Thyroid gland (tissue), 4 donors: ENCODE measurements at regions not wholly inside any gene's neighbourhood (a gene's known extent, or its start where the extent isn't known, plus 50 kb on each side); places are given as distances from the start of the nearest gene placed in this dataset.

Experiments
- DNase-seq, 2 donors: peaks; one replicate each; pipeline ENCODE4 v3.0.0-alpha.2; 2019
- H3K27ac ChIP-seq, 3 donors: fragments of 200-600 bp; sonication (generic); 1 replicate in 2 of 3; 2 replicates in 1 of 3; pipeline ENCODE4 v1.5.1; 2016 to 2019; ENCODE audit warnings: mild to moderate bottlenecking in 1 of 3, moderate library complexity in 1 of 3
- H3K27me3 ChIP-seq: fragments of 200-600 bp; sonication (generic); one replicate; pipeline ENCODE4 v1.5.1; 2019
- H3K36me3 ChIP-seq, 2 donors: fragments of 200-600 bp; sonication (generic); one replicate each; pipeline ENCODE4 v1.5.1; 2016 to 2019
- H3K4me1 ChIP-seq, 2 donors: fragments of 200-600 bp; sonication (generic); one replicate each; pipeline ENCODE4 v1.5.1; 2017 to 2019
- H3K4me3 ChIP-seq, 3 donors: fragments of 200-600 bp; sonication (generic); replicated peaks in 1 of 3; 1 replicate in 2 of 3; 2 replicates in 1 of 3; pipeline ENCODE4 v1.5.1; 2016; ENCODE audit warnings: mild to moderate bottlenecking in 1 of 3
- H3K9me3 ChIP-seq: fragments of 200-600 bp; sonication (generic); one replicate; pipeline ENCODE4 v1.5.1; 2017
- POLR2A ChIP-seq, 2 donors: fragments of 450-650 bp; IDR thresholded peaks; one replicate each; pipeline ENCODE4 v1.6.1; 2017; ENCODE audit warnings: antibody characterized with exemption in 2 of 2, mild to moderate bottlenecking in 2 of 2, moderate library complexity in 1 of 2
- WGBS, 2 donors: methylation state at CpG; one replicate each; pipeline ENCODE4 v1.1.5; 2017; 5-methylcytosine and 5-hydroxymethylcytosine counted together
- intact Hi-C: fragments of 100-400 bp; cut with DNase I; formaldehyde crosslinking; loops from one replicate; pipeline ENCODE4 v1.15.1; 2023
- TF ChIP-seq, protein P1 (sequence below), 6 experiments: fragments of 200-600 bp in 3 of 6; fragments of 450-650 bp in 3 of 6; sonication (generic) in 3 of 6; IDR thresholded peaks; one replicate each; pipeline ENCODE4 v1.5.1; 2016 to 2019; ENCODE audit warnings: antibody characterized with exemption in 6 of 6, mild to moderate bottlenecking in 2 of 6, inconsistent platforms in 1 of 6, moderate library complexity in 1 of 6

- H3K4me3 ChIP-seq = no peak overlapping the region
- DNase-seq = no peak
- intact Hi-C loops = no loop called here
- H3K27me3 ChIP-seq = no peaks in the 10 kb centered on the region
- no peak overlapping the region for H3K27ac ChIP-seq
- no peaks in the 10 kb centered on the region for H3K9me3 ChIP-seq
- 60 to 71% methylated on average over 3 of the region's 3 CpGs for WGBS, 2 donors
- H3K4me1 ChIP-seq = no peaks in the 10 kb centered on the region
- H3K36me3 ChIP-seq = no peaks in the 10 kb centered on the region
- no peak for TF ChIP-seq POLR2A (IDR thresholded peaks at IDR 0.05)
- TF ChIP-seq, protein P1, sequence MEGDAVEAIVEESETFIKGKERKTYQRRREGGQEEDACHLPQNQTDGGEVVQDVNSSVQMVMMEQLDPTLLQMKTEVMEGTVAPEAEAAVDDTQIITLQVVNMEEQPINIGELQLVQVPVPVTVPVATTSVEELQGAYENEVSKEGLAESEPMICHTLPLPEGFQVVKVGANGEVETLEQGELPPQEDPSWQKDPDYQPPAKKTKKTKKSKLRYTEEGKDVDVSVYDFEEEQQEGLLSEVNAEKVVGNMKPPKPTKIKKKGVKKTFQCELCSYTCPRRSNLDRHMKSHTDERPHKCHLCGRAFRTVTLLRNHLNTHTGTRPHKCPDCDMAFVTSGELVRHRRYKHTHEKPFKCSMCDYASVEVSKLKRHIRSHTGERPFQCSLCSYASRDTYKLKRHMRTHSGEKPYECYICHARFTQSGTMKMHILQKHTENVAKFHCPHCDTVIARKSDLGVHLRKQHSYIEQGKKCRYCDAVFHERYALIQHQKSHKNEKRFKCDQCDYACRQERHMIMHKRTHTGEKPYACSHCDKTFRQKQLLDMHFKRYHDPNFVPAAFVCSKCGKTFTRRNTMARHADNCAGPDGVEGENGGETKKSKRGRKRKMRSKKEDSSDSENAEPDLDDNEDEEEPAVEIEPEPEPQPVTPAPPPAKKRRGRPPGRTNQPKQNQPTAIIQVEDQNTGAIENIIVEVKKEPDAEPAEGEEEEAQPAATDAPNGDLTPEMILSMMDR (IDR thresholded peaks at IDR 0.05) = no peak
Observed at GRCh38 chr5:10157085-10157669, 92.5 kb downstream of the ATPSCKMT start.

DNA sequence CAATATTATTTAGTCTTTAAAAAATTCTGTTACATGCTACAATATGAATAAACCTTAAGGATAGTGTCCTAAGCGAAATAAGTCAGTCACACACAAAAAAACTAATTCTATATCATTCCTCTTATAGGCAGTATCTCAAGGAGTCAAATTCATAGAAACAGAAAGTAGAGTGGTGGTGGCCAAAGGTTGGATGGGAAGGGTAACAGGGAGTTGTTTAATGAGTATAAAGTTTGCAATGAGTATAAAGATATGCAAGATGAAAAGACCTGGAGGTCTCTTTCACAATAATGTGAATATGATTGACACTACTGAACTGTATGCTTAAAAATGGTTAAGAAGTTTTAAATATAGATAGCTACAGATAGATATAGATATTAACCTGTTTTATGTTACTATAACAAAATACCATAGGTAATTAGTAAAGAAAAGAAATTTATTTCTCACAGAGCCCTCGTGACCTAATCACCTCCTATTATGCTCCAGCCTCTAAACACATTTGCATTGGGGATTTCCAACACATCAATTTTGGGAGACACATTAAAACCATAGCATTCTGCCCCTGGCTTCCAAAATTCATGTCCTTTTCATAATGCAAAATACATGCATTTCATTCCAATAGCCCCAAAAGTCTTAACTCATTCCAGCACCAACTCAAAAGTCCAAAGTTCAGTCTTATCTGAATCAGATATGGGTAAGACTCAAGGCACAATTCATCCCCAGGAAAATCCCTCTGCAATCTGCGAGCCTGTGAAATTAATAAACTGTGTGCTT lies 93.6 kb downstream of the ATPSCKMT start:
- TF ChIP-seq, protein P1 (IDR thresholded peaks at IDR 0.05) = no peak
- no peak for TF ChIP-seq POLR2A (IDR thresholded peaks at IDR 0.05)
- Histone ChIP-seq H3K27me3 (no peaks in the 10 kb centered on the region), H3K4me3 (no peak overlapping the region), H3K4me1 (no peaks in the 10 kb centered on the region), H3K9me3 (no peaks in the 10 kb centered on the region), H3K36me3 (no peaks in the 10 kb centered on the region), H3K27ac (no peak overlapping the region)
- intact Hi-C loops = no loop called here
- 84 to 91% methylated on average over 3 of the region's 3 CpGs for WGBS, 2 donors
- DNase-seq = no peak

- WGBS, 2 donors = 79 to 81% methylated on average over 3 of the region's 3 CpGs
- Histone ChIP-seq H3K9me3 (no peaks in the 10 kb centered on the region), H3K36me3 (no peaks in the 10 kb centered on the region), H3K4me3 (no peak overlapping the region), H3K4me1 (no peaks in the 10 kb centered on the region), H3K27ac (no peak overlapping the region), H3K27me3 (no peaks in the 10 kb centered on the region)
- TF ChIP-seq POLR2A (IDR thresholded peaks at IDR 0.05) = no peak
- TF ChIP-seq, protein P1 (IDR thresholded peaks at IDR 0.05) = no peak
- intact Hi-C loops = no loop called here
- DNase-seq = no peak
Observed at GRCh38 chr5:10153808-10154537, 95.7 kb downstream of the ATPSCKMT start.

DNA sequence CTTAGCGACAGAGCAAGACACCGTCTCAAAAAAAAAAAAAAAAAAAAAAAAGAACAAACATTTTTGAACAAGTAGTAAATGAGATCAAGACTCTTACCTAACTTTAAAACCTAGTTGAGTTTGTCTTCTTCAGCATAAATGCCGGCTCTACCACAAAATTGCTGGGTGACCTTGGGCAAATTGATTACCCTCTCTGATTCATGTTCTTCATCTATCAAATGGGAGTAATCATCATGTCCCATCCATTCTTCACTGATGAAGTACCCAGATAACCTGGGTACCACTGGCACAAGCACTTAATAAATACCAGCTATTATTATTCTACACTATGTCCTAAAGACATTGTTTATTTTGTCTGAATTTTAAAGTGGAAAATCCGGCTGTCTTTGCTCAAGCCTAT lies 96.3 kb downstream of the ATPSCKMT start:
- Histone ChIP-seq H3K27ac (no peak overlapping the region), H3K36me3 (no peaks in the 10 kb centered on the region), H3K4me1 (no peaks in the 10 kb centered on the region), H3K9me3 (no peaks in the 10 kb centered on the region), H3K27me3 (no peaks in the 10 kb centered on the region), H3K4me3 (no peak overlapping the region)
- TF ChIP-seq POLR2A (IDR thresholded peaks at IDR 0.05) = no peak
- TF ChIP-seq, protein P1 (IDR thresholded peaks at IDR 0.05) = no peak
- 82 to 85% methylated on average over 4 of the region's 4 CpGs for WGBS, 2 donors
- intact Hi-C loops = no loop called here
- DNase-seq = no peak

- WGBS, 2 donors = 81 to 90% methylated on average over 3 of the region's 3 CpGs
- intact Hi-C loops = no loop called here
- Histone ChIP-seq H3K4me3 (no peak overlapping the region), H3K4me1 (no peaks in the 10 kb centered on the region), H3K9me3 (no peaks in the 10 kb centered on the region), H3K27me3 (no peaks in the 10 kb centered on the region), H3K36me3 (no peaks in the 10 kb centered on the region), H3K27ac (no peak overlapping the region)
- TF ChIP-seq, protein P1 (IDR thresholded peaks at IDR 0.05) = no peak
- no peak for TF ChIP-seq POLR2A (IDR thresholded peaks at IDR 0.05)
- no peak for DNase-seq
Observed at GRCh38 chr5:10151656-10152055, 98.0 kb downstream of the ATPSCKMT start.
